HuH-7.5 (cell line): ENCODE measurements at regions not wholly inside any gene's neighbourhood (a gene's known extent, or its start where the extent isn't known, plus 50 kb on each side); places are given as distances from the start of the nearest gene placed in this dataset.
"Not testable (repeated sequence)": the region's sequence is repeated elsewhere in the genome, so short reads cannot be mapped to it uniquely, and the experiment has no call there.

Source experiments
- DNase-seq: peaks from one replicate; pipeline ENCODE4 v3.0.0; 2011; ENCODE audit warnings: low spot score

DNA sequence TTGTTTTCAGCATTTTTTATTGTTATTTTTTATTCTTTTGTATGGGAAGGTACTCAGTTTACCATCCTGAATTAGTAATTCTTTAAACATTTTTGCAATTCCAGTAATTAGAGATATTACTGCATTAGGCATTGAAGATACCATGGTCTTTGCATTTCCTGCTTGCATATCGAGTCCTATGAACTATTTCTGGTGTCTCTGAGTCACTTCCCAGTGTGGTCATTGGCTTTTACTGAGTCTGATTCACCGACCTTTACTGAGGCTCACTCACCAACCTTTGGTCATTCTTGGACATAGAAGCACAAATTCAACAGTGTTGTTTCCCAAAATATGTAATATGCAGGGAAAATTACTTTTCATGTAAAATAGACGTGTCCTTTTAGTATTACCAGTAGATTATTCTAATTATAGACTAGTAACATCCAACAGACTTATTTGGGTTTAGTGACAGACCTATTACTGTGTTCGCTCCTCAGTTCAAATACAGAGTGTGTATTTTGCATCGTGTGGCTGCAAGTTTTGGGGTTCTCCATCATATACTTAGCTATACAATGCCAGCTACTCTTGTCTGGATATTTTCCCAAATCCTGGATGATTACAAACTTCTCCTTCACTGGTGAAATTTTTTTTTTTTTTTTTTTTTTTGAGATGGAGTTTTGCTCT lies 180.7 kb upstream of the PRSS1 start:
- DNase-seq: no peak

GRCh38 chr7:142567201-142568075 lies 181.8 kb upstream of the PRSS1 start:
- no peak for DNase-seq

GRCh38 chr7:142566271-142566670 lies 183.0 kb upstream of the PRSS1 start:
- DNase-seq: no peak

GRCh38 chr7:142564125-142564524 lies 185.1 kb upstream of the PRSS1 start:
- DNase-seq: not testable (repeated sequence)

DNA sequence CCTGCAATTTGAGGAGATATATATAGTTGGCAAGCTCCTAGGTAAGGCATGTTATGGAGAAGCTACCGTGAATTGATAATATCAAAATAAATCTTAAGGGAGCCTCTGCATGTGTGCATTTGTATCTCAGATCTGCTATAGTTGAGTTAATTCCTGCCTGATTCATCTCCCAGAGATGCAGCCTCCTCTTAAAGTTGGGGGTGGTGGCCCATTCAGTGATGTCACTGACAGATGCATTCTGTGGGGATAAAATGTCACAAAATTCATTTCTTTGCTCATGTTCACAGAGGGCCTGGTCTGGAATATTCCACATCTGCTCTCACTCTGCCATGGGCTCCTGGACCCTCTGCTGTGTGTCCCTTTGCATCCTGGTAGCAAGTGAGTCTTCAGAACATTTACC lies 185.8 kb upstream of the PRSS1 start:
- DNase-seq: no peak

GRCh38 chr7:142562688-142563087 lies 186.6 kb upstream of the PRSS1 start:
- DNase-seq: no peak

DNA sequence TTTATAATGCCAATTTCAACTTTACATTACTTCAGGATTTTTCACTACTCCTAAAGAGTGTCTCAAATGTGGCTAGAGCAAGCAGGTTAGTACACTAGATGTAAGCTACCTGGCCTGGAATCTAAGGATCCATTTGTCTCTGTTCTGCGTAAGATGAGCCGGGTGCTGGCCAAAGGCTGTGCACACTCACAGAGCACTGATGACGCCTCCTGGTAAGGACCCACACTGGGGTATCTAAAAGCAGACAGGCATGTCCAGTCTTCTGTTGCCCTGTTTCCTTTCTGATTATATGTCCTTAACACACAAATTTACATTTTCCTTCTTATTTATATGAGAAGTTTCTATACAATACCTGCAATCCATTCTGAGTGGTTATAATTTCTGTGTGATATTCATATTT lies 187.9 kb upstream of the PRSS1 start:
- DNase-seq: not testable (repeated sequence)

DNA sequence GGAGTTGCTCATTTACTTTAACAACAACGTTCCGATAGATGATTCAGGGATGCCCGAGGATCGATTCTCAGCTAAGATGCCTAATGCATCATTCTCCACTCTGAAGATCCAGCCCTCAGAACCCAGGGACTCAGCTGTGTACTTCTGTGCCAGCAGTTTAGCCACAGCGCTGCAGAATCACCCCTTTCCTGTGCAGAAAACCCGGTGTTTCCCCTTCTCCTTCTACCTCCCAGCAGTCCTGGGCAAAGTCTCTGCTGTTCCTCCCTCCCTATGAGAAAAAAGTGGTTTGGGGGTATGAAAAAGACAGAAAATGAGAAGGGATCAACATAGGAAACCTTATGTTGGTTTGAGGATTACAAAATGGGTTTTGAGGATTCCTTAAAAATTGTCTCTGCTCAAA lies 188.5 kb upstream of the PRSS1 start:
- DNase-seq: not testable (repeated sequence)

DNA sequence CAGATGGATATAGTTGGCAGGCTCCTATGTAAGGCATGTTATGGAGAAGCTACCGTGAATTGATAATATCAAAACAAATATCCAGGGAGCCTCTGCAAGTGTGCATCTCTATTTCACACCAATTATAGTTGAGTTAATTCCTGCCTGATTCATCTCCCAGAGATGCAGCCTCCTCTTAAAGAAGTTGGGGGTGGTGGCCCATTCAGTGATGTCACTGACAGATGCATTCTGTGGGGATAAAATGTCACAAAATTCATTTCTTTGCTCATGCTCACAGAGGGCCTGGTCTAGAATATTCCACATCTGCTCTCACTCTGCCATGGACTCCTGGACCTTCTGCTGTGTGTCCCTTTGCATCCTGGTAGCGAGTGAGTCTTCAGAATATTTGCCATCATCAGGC lies 189.1 kb upstream of the PRSS1 start:
- DNase-seq: no peak

- DNase-seq: no peak
Measured at GRCh38 chr7:142557971-142558582, 191.2 kb upstream of the PRSS1 start.

DNA sequence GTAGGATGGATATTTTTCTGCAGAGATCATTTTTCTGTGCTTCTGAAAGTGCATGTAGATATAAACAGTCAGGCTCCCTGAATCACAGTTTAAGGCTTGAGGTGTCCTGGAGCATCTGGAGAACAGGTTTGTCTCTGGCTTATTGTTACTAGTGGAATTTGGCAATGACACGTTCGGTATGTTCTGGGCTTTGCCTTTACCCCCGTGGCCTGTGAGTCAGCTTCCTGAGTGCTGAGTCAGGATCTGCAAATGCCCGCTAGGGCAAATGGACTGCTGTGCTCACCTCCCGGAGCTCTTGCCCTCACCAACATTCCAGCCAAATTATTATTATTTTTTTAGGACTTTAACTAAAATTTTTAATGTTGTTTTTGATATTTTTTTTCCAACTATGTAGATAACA lies 192.5 kb upstream of the PRSS1 start:
- DNase-seq: no peak

DNA sequence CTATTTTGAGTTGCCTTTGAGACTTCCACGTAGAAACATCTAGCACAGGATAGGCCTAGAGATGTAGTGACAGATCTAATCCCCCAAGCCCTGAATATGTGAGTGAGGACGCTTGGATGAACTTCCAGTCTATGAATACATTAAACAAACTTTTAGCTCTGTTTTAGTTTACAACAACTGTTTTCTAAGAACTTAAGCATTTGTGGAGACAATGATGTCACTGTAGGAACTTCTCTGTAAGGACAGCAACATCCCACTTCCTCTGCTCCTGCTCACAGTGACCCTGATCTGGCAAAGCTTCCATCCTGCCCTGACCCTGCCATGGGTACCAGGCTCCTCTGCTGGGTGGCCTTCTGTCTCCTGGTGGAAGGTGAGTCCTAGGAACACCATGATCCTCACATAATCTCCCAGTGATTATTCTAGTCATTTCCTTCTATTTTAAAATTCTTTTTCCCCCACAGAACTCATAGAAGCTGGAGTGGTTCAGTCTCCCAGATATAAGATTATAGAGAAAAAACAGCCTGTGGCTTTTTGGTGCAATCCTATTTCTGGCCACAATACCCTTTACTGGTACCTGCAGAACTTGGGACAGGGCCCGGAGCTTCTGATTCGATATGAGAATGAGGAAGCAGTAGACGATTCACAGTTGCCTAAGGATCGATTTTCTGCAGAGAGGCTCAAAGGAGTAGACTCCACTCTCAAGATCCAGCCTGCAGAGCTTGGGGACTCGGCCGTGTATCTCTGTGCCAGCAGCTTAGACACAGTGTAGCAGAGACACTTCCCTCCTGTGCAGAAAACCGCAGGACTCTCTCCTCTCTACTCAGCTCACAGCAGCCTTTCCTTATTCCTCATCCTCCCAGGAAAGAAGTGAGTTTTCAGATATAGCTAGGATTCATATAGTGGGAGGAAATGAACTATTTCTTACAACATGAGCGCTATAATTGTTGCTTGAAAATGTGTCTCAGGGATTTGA lies 194.4 kb upstream of the PRSS1 start:
- DNase-seq: no peak

- no peak for DNase-seq
Measured at GRCh38 chr7:142553216-142553615, 196.1 kb upstream of the PRSS1 start.

DNA sequence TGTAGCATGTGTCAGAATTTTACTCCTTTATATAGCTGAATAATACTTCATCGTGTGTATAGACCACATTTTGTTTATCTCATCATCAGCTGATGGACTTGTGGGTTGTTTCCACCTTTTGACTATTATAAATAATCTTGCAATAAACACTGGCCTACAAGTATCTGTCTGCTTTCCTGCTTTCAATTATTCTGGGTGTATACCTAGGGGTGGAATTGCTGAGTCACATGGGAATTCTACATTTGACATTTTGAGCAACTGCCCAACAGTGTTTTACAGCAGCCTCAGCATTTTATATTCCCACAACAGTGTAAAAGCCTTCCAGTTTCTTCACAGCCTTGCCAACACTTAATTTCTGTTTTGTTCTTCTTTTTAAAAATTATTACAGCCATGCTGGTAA lies 200.3 kb upstream of the PRSS1 start:
- DNase-seq: no peak

GRCh38 chr7:142546452-142546851 lies 202.8 kb upstream of the PRSS1 start:
- DNase-seq: no peak

DNA sequence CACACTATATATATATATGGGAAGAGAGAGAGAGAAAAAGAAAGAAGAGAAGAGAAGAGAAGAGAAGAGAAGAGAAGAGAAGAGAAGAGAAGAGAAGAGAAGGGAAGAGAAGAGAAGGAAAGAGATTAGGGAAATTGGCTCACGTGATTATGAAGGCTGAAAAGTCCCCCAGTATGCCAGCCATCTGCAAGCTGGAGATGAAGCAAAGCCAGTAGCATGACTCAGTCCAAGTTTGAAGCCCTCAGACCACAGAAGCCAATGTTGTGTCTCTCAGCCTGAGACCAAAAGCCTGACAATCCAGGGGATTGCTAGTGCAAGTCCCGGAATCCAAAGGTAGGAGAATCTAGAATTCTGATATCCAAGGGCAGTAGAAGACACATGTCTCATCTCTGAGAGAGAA lies 206.3 kb upstream of the PRSS1 start:
- DNase-seq: no peak

- no peak for DNase-seq
Measured at GRCh38 chr7:142542105-142542504, 207.2 kb upstream of the PRSS1 start.

- DNase-seq: no peak
Measured at GRCh38 chr7:142540371-142540770, 208.9 kb upstream of the PRSS1 start.

DNA sequence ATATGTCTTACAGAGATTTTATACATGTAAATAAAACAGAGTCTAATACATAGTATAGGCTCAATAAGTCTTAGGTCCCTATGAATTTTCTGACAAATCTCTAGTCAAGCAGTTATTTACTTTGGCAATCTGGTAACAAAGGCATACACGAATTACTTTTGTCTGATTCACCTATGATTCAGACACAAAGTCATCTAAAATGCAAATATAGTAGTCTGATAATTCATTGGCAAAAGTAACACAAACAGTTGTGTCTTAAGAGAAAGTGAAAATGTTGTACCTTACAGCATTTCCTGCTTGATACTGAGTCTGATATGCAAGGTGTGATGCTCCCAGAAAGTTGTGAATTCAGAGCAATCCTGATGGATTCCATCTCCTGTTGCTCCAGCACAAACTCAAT lies 209.4 kb upstream of the PRSS1 start:
- DNase-seq: no peak

DNA sequence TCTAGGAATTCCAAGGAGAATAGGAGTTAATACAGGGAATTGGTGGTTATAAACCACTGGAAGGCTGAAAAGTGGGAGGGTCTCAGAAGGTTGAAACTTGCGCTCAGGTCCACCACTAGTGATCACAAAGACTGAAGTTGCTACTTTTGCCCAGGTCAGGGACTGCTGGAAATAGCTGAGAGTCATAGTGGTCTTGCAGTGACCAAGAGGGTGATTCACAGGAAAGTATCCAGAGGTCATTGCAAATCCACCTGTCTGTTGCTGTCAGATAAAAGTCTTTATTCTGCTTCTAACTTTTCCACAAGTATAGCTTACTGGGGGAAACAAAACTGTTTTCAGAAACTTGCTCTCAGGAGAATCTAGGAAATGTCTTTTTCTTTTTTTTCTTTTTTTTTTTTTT lies 211.5 kb upstream of the PRSS1 start:
- DNase-seq: no peak

DNA sequence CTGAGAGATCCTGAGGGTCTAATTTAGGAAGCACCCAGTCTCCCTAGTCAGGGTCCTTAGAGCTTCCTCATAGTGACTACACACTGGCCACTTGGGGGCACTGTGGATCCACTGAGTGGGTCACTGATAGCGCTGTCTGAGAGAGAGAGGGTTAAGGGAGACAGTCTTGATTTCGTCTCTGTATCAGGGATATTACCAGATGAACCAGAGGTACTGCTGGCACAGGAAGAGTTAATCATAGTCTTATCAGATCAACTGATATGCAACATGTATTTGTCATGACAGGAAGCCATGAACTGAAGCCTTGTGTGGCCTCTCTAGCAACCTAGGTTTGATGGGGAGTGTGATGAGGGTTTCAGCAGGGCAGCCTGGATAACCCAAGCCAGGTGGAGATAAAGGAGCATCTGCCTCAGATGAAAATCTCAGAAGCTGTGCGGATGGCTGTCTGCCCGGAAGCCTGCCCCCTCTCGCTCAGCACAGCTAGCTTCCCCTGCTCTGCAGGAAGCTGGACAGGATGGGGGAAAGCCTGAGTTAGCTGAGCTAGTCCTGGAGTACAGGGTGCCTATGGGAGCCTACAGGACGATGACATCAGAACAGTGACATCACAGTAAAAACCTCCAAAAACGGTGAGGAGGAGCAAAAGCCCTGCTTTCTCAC lies 214.0 kb upstream of the PRSS1 start:
- DNase-seq: peak; percentile 13
